ENCODE measurements at regions not wholly inside any gene's neighbourhood (a gene's known extent, or its start where the extent isn't known, plus 50 kb on each side); places are given as distances from the start of the nearest gene placed in this dataset.

GRCh38 chr20:11204926-11205768 is 531.3 kb upstream of the JAG1 start:
- DNase-seq (ENCODE audit: low spot score) = peak; percentile 87

GRCh38 chr20:11205769-11206362 is 532.1 kb upstream of the JAG1 start:
- DNase-seq (ENCODE audit: low spot score) = no peak

- peak; percentile 87 for DNase-seq (ENCODE audit: low spot score)
Observed at GRCh38 chr20:11207749-11208502, 534.1 kb upstream of the JAG1 start.

- DNase-seq (ENCODE audit: low spot score) = no peak
Observed at GRCh38 chr20:11210611-11211010, 536.8 kb upstream of the JAG1 start.

- no peak for DNase-seq (ENCODE audit: low spot score)
Observed at GRCh38 chr20:11212272-11212671, 538.5 kb upstream of the JAG1 start.

GRCh38 chr20:11212902-11213301 is 539.1 kb upstream of the JAG1 start:
- no peak for DNase-seq (ENCODE audit: low spot score)

GRCh38 chr20:11214256-11214840 is 540.5 kb upstream of the JAG1 start:
- DNase-seq (ENCODE audit: low spot score) = no peak

GRCh38 chr20:11216451-11217314 is 542.9 kb upstream of the JAG1 start:
- no peak for DNase-seq (ENCODE audit: low spot score)

- peak; percentile 17 for DNase-seq (ENCODE audit: low spot score)
Observed at GRCh38 chr20:11217326-11218172, 543.8 kb upstream of the JAG1 start.

- DNase-seq (ENCODE audit: low spot score) = peak; percentile 11
Observed at GRCh38 chr20:11218173-11218680, 544.4 kb upstream of the JAG1 start.

GRCh38 chr20:11219192-11219591 is 545.4 kb upstream of the JAG1 start:
- no peak for DNase-seq (ENCODE audit: low spot score)

GRCh38 chr20:11221046-11221445 is 547.2 kb upstream of the JAG1 start:
- no peak for DNase-seq (ENCODE audit: low spot score)

GRCh38 chr20:11222243-11222642 is 548.4 kb upstream of the JAG1 start:
- DNase-seq (ENCODE audit: low spot score) = no peak

GRCh38 chr20:11227602-11228001 is 553.8 kb upstream of the JAG1 start:
- DNase-seq (ENCODE audit: low spot score) = no peak

GRCh38 chr20:11229772-11230171 is 556.0 kb upstream of the JAG1 start:
- peak; percentile 33 for DNase-seq (ENCODE audit: low spot score)

GRCh38 chr20:11230999-11231398 is 557.2 kb upstream of the JAG1 start:
- no peak for DNase-seq (ENCODE audit: low spot score)

- DNase-seq (ENCODE audit: low spot score) = no peak
Observed at GRCh38 chr20:11231742-11232648, 558.2 kb upstream of the JAG1 start.

GRCh38 chr20:11232896-11233295 is 559.1 kb upstream of the JAG1 start:
- DNase-seq (ENCODE audit: low spot score) = no peak

GRCh38 chr20:11234181-11234580 is 560.4 kb upstream of the JAG1 start:
- no peak for DNase-seq (ENCODE audit: low spot score)

All from HT-29 (cell line).